Upper lobe of right lung (tissue), 1 donor: ENCODE measurements at regions not wholly inside any gene's neighbourhood (a gene's known extent, or its start where the extent isn't known, plus 50 kb on each side); places are given as distances from the start of the nearest gene placed in this dataset.
"Not testable (repeated sequence)": the region's sequence is repeated elsewhere in the genome, so short reads cannot be mapped to it uniquely, and the experiment has no call there.

Experiments used
- ATAC-seq: fragments of 200-7000 bp; cut with Tn5 transposase; one replicate; pipeline ENCODE4 v1.9.1; 2020; ENCODE audit warnings: mild to moderate bottlenecking, moderate library complexity
- DNase-seq: peaks from one replicate; pipeline ENCODE4 v3.0.0-alpha.2; 2020
- H3K27ac ChIP-seq: fragments of 200-600 bp; one replicate; pipeline ENCODE4 v1.8.0; 2022
- H3K27me3 ChIP-seq: fragments of 200-600 bp; one replicate; pipeline ENCODE4 v1.8.0; 2022; ENCODE audit warnings: mild to moderate bottlenecking
- H3K36me3 ChIP-seq: fragments of 200-600 bp; one replicate; pipeline ENCODE4 v1.8.0; 2022
- H3K4me1 ChIP-seq: fragments of 200-600 bp; one replicate; pipeline ENCODE4 v1.8.0; 2022
- H3K4me3 ChIP-seq: fragments of 200-600 bp; one replicate; pipeline ENCODE4 v1.8.0; 2022; ENCODE audit warnings: mild to moderate bottlenecking
- H3K9me3 ChIP-seq: fragments of 200-600 bp; one replicate; pipeline ENCODE4 v1.8.0; 2022
- intact Hi-C: fragments of 100-400 bp; cut with DNase I; formaldehyde crosslinking; loops from one replicate; pipeline ENCODE4 v1.11.0; 2022
- TF ChIP-seq, protein P1 (sequence below): fragments of 200-600 bp; IDR thresholded peaks from one replicate; pipeline ENCODE4 v1.8.0; 2022; ENCODE audit warnings: antibody characterized with exemption
- donor health status: DM: no; HTN: yes; CAD: no; lungs with severe emphysema.

DNA sequence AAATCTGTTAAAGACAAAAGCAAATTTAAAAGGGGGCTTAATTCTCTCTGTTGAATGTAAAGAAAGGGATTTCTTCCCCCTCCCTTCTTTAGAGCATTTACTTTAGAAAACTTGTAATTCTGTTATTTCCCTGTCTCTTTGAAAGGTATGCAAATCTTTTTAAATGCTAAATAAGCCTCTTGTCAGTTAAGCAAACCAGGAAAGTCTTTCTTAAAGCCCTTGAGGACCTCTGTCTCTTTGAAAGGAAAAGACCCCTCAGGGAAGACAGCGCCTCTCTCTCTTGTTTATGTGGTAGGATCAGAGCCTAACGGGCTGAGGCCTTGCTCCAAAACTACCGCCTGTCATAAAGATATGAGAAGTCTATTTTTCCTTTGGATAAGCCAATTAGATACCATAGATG is 139.9 kb upstream of the CDH7 start:
- TF ChIP-seq, protein P1, sequence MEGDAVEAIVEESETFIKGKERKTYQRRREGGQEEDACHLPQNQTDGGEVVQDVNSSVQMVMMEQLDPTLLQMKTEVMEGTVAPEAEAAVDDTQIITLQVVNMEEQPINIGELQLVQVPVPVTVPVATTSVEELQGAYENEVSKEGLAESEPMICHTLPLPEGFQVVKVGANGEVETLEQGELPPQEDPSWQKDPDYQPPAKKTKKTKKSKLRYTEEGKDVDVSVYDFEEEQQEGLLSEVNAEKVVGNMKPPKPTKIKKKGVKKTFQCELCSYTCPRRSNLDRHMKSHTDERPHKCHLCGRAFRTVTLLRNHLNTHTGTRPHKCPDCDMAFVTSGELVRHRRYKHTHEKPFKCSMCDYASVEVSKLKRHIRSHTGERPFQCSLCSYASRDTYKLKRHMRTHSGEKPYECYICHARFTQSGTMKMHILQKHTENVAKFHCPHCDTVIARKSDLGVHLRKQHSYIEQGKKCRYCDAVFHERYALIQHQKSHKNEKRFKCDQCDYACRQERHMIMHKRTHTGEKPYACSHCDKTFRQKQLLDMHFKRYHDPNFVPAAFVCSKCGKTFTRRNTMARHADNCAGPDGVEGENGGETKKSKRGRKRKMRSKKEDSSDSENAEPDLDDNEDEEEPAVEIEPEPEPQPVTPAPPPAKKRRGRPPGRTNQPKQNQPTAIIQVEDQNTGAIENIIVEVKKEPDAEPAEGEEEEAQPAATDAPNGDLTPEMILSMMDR = no peak
- no peaks in the 10 kb centered on the region for H3K4me1 ChIP-seq
- H3K27me3 ChIP-seq = no peaks in the 10 kb centered on the region
- ATAC-seq = no peak
- DNase-seq = no peak
- H3K36me3 ChIP-seq = no peaks in the 10 kb centered on the region
- intact Hi-C loops = no loop called here
- no peak overlapping the region for H3K4me3 ChIP-seq
- no peak overlapping the region for H3K27ac ChIP-seq
- no peaks in the 10 kb centered on the region for H3K9me3 ChIP-seq

DNA sequence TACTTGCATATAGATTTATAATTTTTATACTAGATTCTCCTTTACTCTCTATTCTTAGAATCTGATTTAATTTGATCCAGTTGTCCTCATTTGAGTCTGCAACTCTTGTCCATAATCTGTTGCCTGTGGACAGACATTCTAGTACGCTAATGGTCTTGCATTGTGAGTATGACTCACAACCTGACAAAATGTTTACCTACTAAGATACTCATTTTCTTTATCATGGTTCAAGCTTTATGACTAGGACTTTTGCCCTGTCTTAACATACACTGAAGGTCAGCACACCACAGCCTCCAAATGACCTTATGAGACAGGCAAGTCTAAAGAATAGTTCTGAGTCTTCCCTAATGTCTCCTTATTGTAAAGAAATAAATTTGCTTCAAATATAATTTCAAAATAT is 142.3 kb upstream of the CDH7 start:
- TF ChIP-seq, protein P1 = no peak
- H3K9me3 ChIP-seq = no peaks in the 10 kb centered on the region
- no peaks in the 10 kb centered on the region for H3K4me1 ChIP-seq
- H3K36me3 ChIP-seq = no peaks in the 10 kb centered on the region
- no peak for DNase-seq
- no peak overlapping the region for H3K27ac ChIP-seq
- ATAC-seq = no peak
- no peaks in the 10 kb centered on the region for H3K27me3 ChIP-seq
- intact Hi-C loops = no loop called here
- no peak overlapping the region for H3K4me3 ChIP-seq

DNA sequence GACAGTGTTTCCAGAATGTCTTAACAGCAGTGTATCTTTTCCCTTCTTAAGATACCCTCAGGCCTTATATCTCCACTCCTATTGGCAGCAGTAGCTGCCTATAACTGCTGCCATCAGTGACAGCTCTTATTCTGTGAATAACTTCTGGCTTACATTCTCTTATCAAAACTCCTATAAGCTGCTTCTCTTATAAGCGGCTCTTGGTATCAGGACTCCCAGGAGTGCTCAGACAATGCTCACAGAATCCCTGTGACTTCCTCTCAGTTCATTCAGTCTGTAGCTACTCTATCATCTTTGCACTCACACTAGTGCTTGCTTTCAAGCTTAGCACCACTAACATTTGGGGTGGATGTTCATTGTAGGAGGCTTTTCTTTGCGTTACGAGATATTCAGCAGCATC is 143.7 kb upstream of the CDH7 start:
- no peak for ATAC-seq
- Histone ChIP-seq H3K27ac (no peak overlapping the region), H3K4me3 (no peak overlapping the region), H3K36me3 (no peaks in the 10 kb centered on the region), H3K9me3 (no peaks in the 10 kb centered on the region), H3K4me1 (no peaks in the 10 kb centered on the region), H3K27me3 (no peaks in the 10 kb centered on the region)
- no peak for DNase-seq
- TF ChIP-seq, protein P1 = no peak
- intact Hi-C loops = no loop called here

DNA sequence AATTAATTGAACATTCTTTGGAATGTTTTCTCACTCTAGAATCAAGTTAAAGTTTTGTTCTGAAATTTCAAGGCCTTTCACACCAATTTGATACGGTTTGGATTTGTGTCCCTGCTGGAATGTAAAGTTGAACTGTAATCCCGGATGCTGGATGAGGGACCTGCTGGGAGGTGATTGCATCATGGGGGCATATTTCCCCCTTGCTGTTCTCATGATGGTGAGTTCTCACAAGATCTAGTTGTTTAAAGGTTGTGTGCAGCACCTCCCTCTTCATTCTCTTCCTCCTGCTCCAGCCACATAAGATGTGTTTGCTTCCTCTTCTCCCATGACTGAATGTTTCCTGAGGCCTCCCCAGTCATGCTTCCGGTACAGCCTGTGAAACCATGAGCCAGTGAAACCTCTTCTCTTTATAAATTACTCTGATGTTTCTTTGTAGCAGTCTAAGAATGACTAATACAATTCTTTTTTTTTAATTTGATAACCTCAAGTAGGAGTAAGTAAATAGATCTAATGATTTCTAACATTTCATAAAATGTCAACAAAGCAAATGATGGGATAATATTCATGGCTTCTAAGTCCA is 144.2 kb upstream of the CDH7 start:
- ATAC-seq = no peak

DNA sequence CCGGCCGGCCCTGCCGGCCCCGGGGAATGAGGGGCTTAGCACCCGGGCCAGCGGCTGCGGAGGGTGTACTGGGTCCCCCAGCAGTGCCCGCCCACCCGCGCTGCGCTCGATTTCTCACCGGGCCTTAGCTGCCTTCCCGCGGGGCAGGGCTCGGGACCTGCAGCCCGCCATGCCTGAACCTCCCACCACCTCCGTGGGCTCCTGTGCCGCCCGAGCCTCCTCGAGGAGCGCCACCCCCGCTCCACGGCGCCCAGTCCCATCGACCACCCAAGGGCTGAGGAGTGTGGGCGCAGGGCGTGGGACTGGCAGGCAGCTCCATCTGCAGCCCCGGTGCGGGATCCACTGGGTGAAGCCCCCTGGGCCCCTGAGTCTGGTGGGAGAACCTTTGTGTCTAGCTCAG is 145.5 kb upstream of the CDH7 start:
- H3K36me3 ChIP-seq, H3K4me3 ChIP-seq, H3K27ac ChIP-seq, H3K4me1 ChIP-seq, intact Hi-C loops, H3K27me3 ChIP-seq, ATAC-seq, H3K9me3 ChIP-seq: not testable (repeated sequence)
- DNase-seq = peak; percentile 36

More for the DNA sequence above, 144.2 kb upstream of the CDH7 start:
- Histone ChIP-seq H3K27ac (no peak overlapping the region), H3K4me3 (no peak overlapping the region), H3K27me3 (no peaks in the 10 kb centered on the region), H3K9me3 (no peaks in the 10 kb centered on the region), H3K36me3 (no peaks in the 10 kb centered on the region), H3K4me1 (no peaks in the 10 kb centered on the region)
- DNase-seq = no peak
- intact Hi-C loops = no loop called here
- TF ChIP-seq, protein P1 = no peak

DNA sequence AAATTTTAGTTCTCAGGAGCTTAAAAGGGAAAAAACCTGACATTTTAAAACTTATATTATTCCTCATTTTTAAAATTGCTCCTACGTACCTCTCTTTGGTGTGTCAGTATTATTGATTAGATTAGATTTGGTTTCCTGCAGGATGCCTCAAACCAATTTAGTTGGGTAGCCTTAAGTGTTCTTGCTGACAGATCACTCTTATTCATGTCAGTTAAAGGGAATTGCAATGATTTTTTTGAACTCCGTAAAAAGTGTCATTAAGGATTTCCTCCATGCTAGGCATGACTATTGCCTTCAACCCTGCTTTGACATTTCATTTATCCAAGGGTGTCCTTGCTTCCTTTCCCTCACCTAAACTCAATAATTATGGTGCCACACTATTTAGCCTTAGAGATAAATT is 149.0 kb upstream of the CDH7 start:
- TF ChIP-seq, protein P1 = no peak
- no peak for ATAC-seq
- Histone ChIP-seq H3K36me3 (no peaks in the 10 kb centered on the region), H3K27ac (no peak overlapping the region), H3K9me3 (no peaks in the 10 kb centered on the region), H3K4me1 (no peaks in the 10 kb centered on the region), H3K4me3 (no peak overlapping the region), H3K27me3 (no peaks in the 10 kb centered on the region)
- DNase-seq = no peak
- intact Hi-C loops = no loop called here
